ENCODE measurements at regions not wholly inside any gene's neighbourhood (a gene's known extent, or its start where the extent isn't known, plus 50 kb on each side); places are given as distances from the start of the nearest gene placed in this dataset.

- peak; percentile 36 to 64 (median 60) for DNase-seq (ENCODE audit: low read depth in 4 of 4, low spot score in 2 of 4)
Measured at GRCh38 chr4:24419181-24420034, 164.9 kb downstream of the DHX15 start.

- DNase-seq (ENCODE audit: low read depth in 4 of 4, low spot score in 2 of 4), result no peak
Measured at GRCh38 chr4:24417206-24417605, 167.1 kb downstream of the DHX15 start.

GRCh38 chr4:24416293-24416692 is 168.1 kb downstream of the DHX15 start:
- no peak for DNase-seq (ENCODE audit: low read depth in 4 of 4, low spot score in 2 of 4)

- no peak for DNase-seq (ENCODE audit: low read depth in 4 of 4, low spot score in 2 of 4)
Measured at GRCh38 chr4:24413311-24413784, 171.0 kb downstream of the DHX15 start.

- DNase-seq (ENCODE audit: low read depth in 4 of 4, low spot score in 2 of 4), result no peak
Measured at GRCh38 chr4:24411806-24412205, 172.5 kb downstream of the DHX15 start.

- DNase-seq (ENCODE audit: low read depth in 4 of 4, low spot score in 2 of 4), result no peak
Measured at GRCh38 chr4:24411299-24411698, 173.1 kb downstream of the DHX15 start.

GRCh38 chr4:24408640-24409039 is 175.7 kb downstream of the DHX15 start:
- DNase-seq (ENCODE audit: low read depth in 4 of 4, low spot score in 2 of 4), result no peak

- no peak for DNase-seq (ENCODE audit: low read depth in 4 of 4, low spot score in 2 of 4)
Measured at GRCh38 chr4:24405926-24406325, 178.4 kb downstream of the DHX15 start.

GRCh38 chr4:24405341-24405740 is 179.0 kb downstream of the DHX15 start:
- no peak for DNase-seq (ENCODE audit: low read depth in 4 of 4, low spot score in 2 of 4)

- DNase-seq (ENCODE audit: low read depth in 4 of 4, low spot score in 2 of 4), result no peak
Measured at GRCh38 chr4:24404281-24404680, 180.1 kb downstream of the DHX15 start.

GRCh38 chr4:24403265-24403664 is 181.1 kb downstream of the DHX15 start:
- DNase-seq (ENCODE audit: low read depth in 4 of 4, low spot score in 2 of 4), result no peak

GRCh38 chr4:24400537-24400936 is 183.8 kb downstream of the DHX15 start:
- DNase-seq (ENCODE audit: low read depth in 4 of 4, low spot score in 2 of 4), result no peak

GRCh38 chr4:24396988-24397387 is 187.4 kb downstream of the DHX15 start:
- DNase-seq (ENCODE audit: low read depth in 4 of 4, low spot score in 2 of 4), result no peak

GRCh38 chr4:24395937-24396336 is 188.4 kb downstream of the DHX15 start:
- no peak for DNase-seq (ENCODE audit: low read depth in 4 of 4, low spot score in 2 of 4)

GRCh38 chr4:24394041-24394440 is 190.3 kb downstream of the DHX15 start:
- DNase-seq (ENCODE audit: low read depth in 4 of 4, low spot score in 2 of 4), result no peak

- DNase-seq (ENCODE audit: low read depth in 4 of 4, low spot score in 2 of 4), result no peak
Measured at GRCh38 chr4:24392613-24393012, 191.7 kb downstream of the DHX15 start.

GRCh38 chr4:24382381-24382780 is 202.0 kb downstream of the DHX15 start:
- no peak for DNase-seq (ENCODE audit: low read depth in 4 of 4, low spot score in 2 of 4)

GRCh38 chr4:24380957-24381665 is 203.2 kb downstream of the DHX15 start:
- DNase-seq (ENCODE audit: low read depth in 4 of 4, low spot score in 2 of 4), result no peak

GRCh38 chr4:24373704-24374103 is 210.7 kb downstream of the DHX15 start:
- no peak for DNase-seq (ENCODE audit: low read depth in 4 of 4, low spot score in 2 of 4)

GRCh38 chr4:24372881-24373280 is 211.5 kb downstream of the DHX15 start:
- DNase-seq (ENCODE audit: low read depth in 4 of 4, low spot score in 2 of 4), result no peak

GRCh38 chr4:24372341-24372740 is 212.0 kb downstream of the DHX15 start:
- no peak for DNase-seq (ENCODE audit: low read depth in 4 of 4, low spot score in 2 of 4)

- no peak for DNase-seq (ENCODE audit: low read depth in 4 of 4, low spot score in 2 of 4)
Measured at GRCh38 chr4:24370421-24370820, 213.9 kb downstream of the DHX15 start.

All from left renal cortex interstitium (tissue), 4 donors.